ENCODE measurements at regions not wholly inside any gene's neighbourhood (a gene's known extent, or its start where the extent isn't known, plus 50 kb on each side); places are given as distances from the start of the nearest gene placed in this dataset.
"Not testable (repeated sequence)": the region's sequence is repeated elsewhere in the genome, so short reads cannot be mapped to it uniquely, and the experiment has no call there.

GRCh38 chr6:56742122-56742791, 99.6 kb upstream of the DST start:
- DNase-seq (ENCODE audit: low spot score): no peak

- no peak for DNase-seq (ENCODE audit: low spot score)
Observed at GRCh38 chr6:56741472-56741871, 98.8 kb upstream of the DST start.

GRCh38 chr6:56739836-56740815, 97.4 kb upstream of the DST start:
- no peak for DNase-seq (ENCODE audit: low spot score)

GRCh38 chr6:56736804-56737203, 94.1 kb upstream of the DST start:
- DNase-seq (ENCODE audit: low spot score): no peak

- DNase-seq (ENCODE audit: low spot score): no peak
Observed at GRCh38 chr6:56734335-56734734, 91.6 kb upstream of the DST start.

- no peak for DNase-seq (ENCODE audit: low spot score)
Observed at GRCh38 chr6:56733211-56733697, 90.6 kb upstream of the DST start.

GRCh38 chr6:56732517-56732916, 89.8 kb upstream of the DST start:
- DNase-seq (ENCODE audit: low spot score): no peak

- DNase-seq (ENCODE audit: low spot score): no peak
Observed at GRCh38 chr6:56730663-56731529, 88.2 kb upstream of the DST start.

GRCh38 chr6:56729719-56730118, 87.0 kb upstream of the DST start:
- no peak for DNase-seq (ENCODE audit: low spot score)

GRCh38 chr6:56729166-56729565, 86.5 kb upstream of the DST start:
- DNase-seq (ENCODE audit: low spot score): not testable (repeated sequence)

- DNase-seq (ENCODE audit: low spot score): no peak
Observed at GRCh38 chr6:56727097-56727850, 84.6 kb upstream of the DST start.

- DNase-seq (ENCODE audit: low spot score): no peak
Observed at GRCh38 chr6:56725254-56725653, 82.6 kb upstream of the DST start.

GRCh38 chr6:56724455-56724854, 81.8 kb upstream of the DST start:
- DNase-seq (ENCODE audit: low spot score): no peak

GRCh38 chr6:56720882-56721281, 78.2 kb upstream of the DST start:
- DNase-seq (ENCODE audit: low spot score): no peak

- not testable (repeated sequence) for DNase-seq (ENCODE audit: low spot score)
Observed at GRCh38 chr6:56720202-56720601, 77.5 kb upstream of the DST start.

- DNase-seq (ENCODE audit: low spot score): not testable (repeated sequence)
Observed at GRCh38 chr6:56719315-56720058, 76.8 kb upstream of the DST start.

GRCh38 chr6:56718236-56718635, 75.5 kb upstream of the DST start:
- no peak for DNase-seq (ENCODE audit: low spot score)

- DNase-seq (ENCODE audit: low spot score): no peak
Observed at GRCh38 chr6:56716229-56716628, 73.5 kb upstream of the DST start.

GRCh38 chr6:56715741-56716140, 73.1 kb upstream of the DST start:
- DNase-seq (ENCODE audit: low spot score): no peak

GRCh38 chr6:56714982-56715456, 72.3 kb upstream of the DST start:
- no peak for DNase-seq (ENCODE audit: low spot score)
